ENCODE measurements at regions not wholly inside any gene's neighbourhood (a gene's known extent, or its start where the extent isn't known, plus 50 kb on each side); places are given as distances from the start of the nearest gene placed in this dataset.
A peak's percentile ranks its signal among the peaks of the same experiment; 100 is the strongest.
"Not testable (repeated sequence)": the region's sequence is repeated elsewhere in the genome, so short reads cannot be mapped to it uniquely, and the experiment has no call there.

DNA sequence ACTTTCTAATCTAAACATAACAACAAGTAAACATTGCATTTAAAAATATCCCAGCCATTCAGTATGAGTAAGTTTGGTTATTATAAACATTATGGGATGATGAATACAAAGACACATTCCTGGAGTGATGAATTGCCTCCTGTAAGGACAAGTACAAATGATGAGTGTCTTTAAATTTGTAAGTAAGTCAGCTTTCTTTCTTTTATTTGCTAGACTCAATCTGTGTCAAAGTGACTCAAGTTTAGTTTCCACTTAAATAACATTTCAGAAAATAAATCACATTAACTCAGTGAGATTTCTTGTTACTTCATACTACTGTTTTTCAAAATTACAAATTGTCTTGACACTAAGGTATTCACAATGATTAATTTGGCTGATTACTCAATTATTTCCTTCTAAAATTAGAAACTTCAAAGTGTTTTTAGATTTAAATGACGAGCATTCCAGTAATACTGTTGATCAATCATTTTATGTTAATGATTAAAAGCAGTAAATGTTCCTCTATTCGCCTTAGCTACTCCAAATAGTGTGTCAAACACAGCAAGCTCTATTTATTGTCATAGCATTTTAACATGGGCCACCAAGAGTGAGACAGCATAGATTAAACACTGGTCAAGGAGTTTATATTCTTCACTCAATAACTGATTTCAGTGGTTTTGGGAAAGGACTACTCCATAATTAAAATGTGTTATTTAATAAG, 658.0 kb upstream of the MDGA2 start:
- no peaks in the 10 kb centered on the region for H3K27me3 ChIP-seq
- H3K36me3 ChIP-seq = no peaks in the 10 kb centered on the region
- no peaks in the 10 kb centered on the region for H3K4me1 ChIP-seq
- H3K27ac ChIP-seq = no peak overlapping the region
- no peak overlapping the region for H3K4me3 ChIP-seq
- no peaks in the 10 kb centered on the region for H3K9me3 ChIP-seq (replicated peaks)
- no peak for DNase-seq

DNA sequence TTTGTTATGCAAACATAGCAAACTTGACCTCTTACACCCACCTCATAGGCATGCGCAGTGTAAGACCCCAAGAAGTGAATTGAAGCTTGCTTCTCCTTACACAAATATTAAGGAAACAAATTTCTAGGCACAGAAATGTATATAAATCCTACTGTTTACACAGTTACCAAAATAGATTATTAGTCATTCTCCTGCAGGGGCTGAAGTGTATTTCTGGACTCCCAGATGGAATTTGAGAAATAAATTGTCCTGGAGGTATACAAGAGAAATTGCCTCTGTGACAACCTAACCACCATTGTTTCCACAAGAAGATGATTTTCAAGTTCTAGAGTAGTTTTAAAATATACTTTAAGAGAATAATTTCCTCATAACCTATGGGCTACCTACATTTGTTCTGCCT, 656.0 kb upstream of the MDGA2 start:
- H3K36me3 ChIP-seq = no peaks in the 10 kb centered on the region
- no peak for DNase-seq
- no peak overlapping the region for H3K4me3 ChIP-seq
- H3K27me3 ChIP-seq = no peaks in the 10 kb centered on the region
- H3K9me3 ChIP-seq (replicated peaks) = no peaks in the 10 kb centered on the region
- no peak overlapping the region for H3K27ac ChIP-seq
- no peaks in the 10 kb centered on the region for H3K4me1 ChIP-seq

DNA sequence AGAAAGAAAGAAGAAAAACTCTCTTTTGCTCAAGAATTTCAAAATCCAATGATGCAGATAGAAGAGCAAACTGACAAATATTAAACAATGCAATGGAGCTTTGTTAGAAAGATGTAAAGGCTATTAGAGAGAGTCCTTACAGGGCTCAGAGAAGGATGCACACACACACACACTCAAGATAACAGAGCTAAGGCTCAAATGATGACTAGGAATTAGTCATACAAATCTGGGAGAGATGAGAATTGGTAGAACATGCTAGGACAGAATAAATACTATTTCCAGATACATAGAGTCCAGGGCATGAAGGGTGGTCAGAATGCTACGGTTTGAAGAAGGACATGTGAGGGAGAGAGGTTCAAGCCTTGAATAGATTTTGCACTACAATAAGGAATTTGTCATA, 650.1 kb upstream of the MDGA2 start:
- no peaks in the 10 kb centered on the region for H3K36me3 ChIP-seq
- no peak for DNase-seq
- no peaks in the 10 kb centered on the region for H3K27me3 ChIP-seq

DNA sequence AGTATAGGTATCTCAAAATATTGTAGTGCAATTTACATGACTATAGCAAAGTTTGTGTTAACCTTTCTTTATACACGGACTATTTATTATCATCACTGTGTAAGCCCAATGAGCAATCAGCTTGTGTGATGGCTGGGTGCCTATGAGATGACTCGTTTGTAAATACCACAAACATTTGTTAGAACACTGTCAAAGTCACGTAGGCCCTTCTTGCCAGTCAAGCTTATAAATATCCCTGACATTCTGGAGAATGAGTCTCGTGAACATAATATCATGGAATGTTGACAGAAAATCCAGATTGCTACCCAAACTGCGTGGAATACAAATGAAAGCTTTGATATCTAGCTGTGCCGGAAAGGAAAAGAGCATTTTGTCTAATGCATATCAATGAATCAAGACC, 648.3 kb upstream of the MDGA2 start:
- H3K27me3 ChIP-seq = no peaks in the 10 kb centered on the region
- H3K27ac ChIP-seq = no peak overlapping the region
- no peak overlapping the region for H3K4me3 ChIP-seq
- H3K9me3 ChIP-seq (replicated peaks) = no peaks in the 10 kb centered on the region
- H3K36me3 ChIP-seq = no peaks in the 10 kb centered on the region
- H3K4me1 ChIP-seq = 0 out of 2 replicates have a peak, but pooled peaks cover 2% of the 10 kb centered on the region
- DNase-seq = peak in 1 of 2 experiments; percentile 2

More for the DNA sequence above, 650.1 kb upstream of the MDGA2 start:
- Histone ChIP-seq H3K4me3 (no peak overlapping the region), H3K27ac (no peak overlapping the region), H3K4me1 (0 out of 2 replicates have a peak, but pooled peaks cover 2% of the 10 kb centered on the region), H3K9me3 (replicated peaks) (no peaks in the 10 kb centered on the region)

DNA sequence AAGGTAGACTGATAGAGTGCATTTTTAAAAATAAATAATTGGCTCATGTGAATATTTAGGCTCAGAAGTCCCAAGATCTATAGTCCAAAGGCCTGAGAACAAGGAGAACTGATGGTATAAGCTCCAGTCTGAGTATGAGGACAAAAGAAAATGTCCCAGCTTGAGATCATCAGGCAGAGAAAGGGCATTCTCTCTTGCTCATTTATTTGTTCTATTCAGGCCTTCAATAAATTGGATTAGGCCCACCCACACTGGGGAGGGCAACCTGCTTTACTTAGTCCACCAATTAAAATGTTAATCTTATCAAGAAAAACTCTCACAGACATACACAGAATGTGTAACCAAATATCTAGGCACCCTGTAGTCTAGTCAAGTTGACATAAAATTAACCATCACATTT, 644.4 kb upstream of the MDGA2 start:
- no peak for DNase-seq
- Histone ChIP-seq H3K27me3 (no peaks in the 10 kb centered on the region), H3K9me3 (replicated peaks) (no peaks in the 10 kb centered on the region), H3K4me1 (0 out of 2 replicates have a peak, but pooled peaks cover 2% of the 10 kb centered on the region), H3K36me3 (no peaks in the 10 kb centered on the region), H3K27ac (no peak overlapping the region), H3K4me3 (no peak overlapping the region)

DNA sequence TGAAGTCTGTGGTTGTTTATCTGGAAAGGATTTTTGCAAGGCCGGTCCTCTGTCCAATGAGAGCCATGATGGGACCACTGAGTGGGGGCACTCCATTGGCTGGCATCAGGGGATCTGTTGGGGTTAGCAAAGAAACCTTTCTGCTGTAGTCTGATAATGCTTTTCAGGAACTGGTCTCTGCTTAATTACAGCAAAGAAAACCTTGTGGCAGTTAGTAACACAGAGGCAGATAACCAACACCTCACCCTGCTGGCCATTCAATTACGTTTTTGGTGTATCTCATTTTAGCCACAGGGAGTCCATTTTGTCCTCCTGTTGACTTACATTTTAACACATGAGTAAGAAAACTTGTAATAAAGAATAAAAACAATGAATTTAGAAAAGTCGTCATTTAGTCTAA, 629.3 kb upstream of the MDGA2 start:
- no peaks in the 10 kb centered on the region for H3K4me1 ChIP-seq
- H3K9me3 ChIP-seq (replicated peaks) = no peaks in the 10 kb centered on the region
- no peaks in the 10 kb centered on the region for H3K27me3 ChIP-seq
- H3K36me3 ChIP-seq = no peaks in the 10 kb centered on the region
- no peak overlapping the region for H3K27ac ChIP-seq
- no peak for DNase-seq
- no peak overlapping the region for H3K4me3 ChIP-seq

DNA sequence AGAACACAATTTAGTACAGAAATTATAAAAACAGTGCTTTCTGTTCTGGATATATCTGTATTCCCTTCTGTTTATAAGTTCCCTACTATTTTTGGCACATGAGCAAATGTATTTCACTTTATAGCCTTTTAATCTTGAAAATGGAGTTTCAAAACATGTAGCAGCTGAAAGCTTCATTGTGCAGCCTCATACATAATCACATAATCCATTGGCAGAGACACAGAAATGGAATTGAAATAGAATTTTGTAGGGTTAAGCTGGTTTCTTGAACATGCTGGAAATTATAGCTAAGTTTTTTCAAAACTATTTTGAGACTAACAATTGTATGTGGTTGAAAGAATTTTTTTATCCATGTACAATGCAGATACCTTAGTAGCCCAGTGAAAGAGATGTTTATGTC, 614.3 kb upstream of the MDGA2 start:
- no peak overlapping the region for H3K4me3 ChIP-seq
- DNase-seq = peak in 1 of 2 experiments; percentile 14
- H3K36me3 ChIP-seq = no peaks in the 10 kb centered on the region

DNA sequence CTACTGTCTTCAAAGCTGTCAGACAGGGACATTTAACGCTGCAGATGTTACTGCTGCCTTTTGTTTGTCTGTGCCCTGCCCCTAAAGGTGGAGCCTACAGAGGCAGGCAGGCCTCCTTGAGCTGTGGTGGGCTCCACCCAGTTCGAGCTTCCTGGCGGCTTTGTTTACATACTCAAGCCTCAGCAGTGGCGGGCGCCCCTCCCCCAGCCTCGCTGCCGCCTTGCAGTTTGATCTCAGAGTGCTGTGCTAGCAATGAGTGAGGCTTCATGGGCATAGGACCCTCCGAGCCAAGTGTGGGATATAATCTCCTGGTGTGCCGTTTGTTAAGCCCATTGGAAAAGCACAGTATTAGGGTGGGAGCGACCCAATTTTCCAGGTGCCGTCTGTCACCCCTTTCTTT, 609.8 kb upstream of the MDGA2 start:
- DNase-seq; H3K36me3 ChIP-seq; H3K4me3 ChIP-seq; H3K27ac ChIP-seq; H3K9me3 ChIP-seq (replicated peaks); H3K27me3 ChIP-seq; H3K4me1 ChIP-seq: not testable (repeated sequence)

More for the DNA sequence above, 614.3 kb upstream of the MDGA2 start:
- no peaks in the 10 kb centered on the region for H3K27me3 ChIP-seq
- H3K27ac ChIP-seq = no peak overlapping the region
- H3K9me3 ChIP-seq (replicated peaks) = no peaks in the 10 kb centered on the region
- H3K4me1 ChIP-seq = no peaks in the 10 kb centered on the region

DNA sequence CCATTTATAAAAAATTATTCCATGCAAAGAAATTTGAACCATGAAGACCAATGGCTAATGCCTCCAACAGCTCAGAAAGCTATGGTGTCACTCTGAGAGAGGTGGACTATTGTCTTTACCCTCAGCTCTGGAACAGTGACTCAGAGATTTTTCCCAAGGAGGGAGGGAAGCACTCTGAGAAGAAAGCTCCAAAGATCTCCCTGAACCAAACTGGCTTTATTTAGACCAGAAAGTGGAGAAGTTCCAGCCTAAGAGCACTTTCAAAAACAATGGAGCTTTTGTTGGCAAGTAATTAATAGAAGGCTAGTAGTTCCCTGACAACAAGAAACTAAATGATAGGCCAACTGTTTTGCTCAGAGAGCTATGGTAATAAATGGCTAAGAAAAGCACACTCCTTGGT, 599.9 kb upstream of the MDGA2 start:
- Histone ChIP-seq H3K27me3 (no peaks in the 10 kb centered on the region), H3K27ac (no peak overlapping the region), H3K4me1 (no peaks in the 10 kb centered on the region), H3K4me3 (no peak overlapping the region), H3K36me3 (no peaks in the 10 kb centered on the region), H3K9me3 (replicated peaks) (no peaks in the 10 kb centered on the region)
- DNase-seq = peak in 1 of 2 experiments; percentile 47

DNA sequence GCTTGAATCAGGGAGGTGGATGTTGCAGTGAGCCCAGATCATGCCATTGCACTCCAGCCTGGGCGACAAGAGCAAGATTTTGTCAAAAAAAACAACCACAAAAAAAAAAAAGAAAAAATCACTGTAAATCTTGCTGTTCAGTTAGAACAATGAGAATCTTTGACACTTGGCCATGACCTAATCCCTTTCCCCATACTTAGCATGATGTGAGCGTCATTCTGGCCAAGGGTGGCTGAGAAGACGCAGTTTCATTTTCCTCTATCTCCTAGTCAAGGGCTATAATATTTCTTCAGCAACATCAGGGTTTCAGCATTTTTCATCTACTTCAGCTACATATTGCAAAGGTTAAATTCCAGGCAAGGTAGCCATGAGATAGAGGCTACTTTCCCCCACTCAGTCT, 599.4 kb upstream of the MDGA2 start:
- Histone ChIP-seq H3K4me3 (no peak overlapping the region), H3K9me3 (replicated peaks) (no peaks in the 10 kb centered on the region), H3K4me1 (no peaks in the 10 kb centered on the region), H3K36me3 (no peaks in the 10 kb centered on the region), H3K27ac (no peak overlapping the region), H3K27me3 (no peaks in the 10 kb centered on the region)
- no peak for DNase-seq

DNA sequence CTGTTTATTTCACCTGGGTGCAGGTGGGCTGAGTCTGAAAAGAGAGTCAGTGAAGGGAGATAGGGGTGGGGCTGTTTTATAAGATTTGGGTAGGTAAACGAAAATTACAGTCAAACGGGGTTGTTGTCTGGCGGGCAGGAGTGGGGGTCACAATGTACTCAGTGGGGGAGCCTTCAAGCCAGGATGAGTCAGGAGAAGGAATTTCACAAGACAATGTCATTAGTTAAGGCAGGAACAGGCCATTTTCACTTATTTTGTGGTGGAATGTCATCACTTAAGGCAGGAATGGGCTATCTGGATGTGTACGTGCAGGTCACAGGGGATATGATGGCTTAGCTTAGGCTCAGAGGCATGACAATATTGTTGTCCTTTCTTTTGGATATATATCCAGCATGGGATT, 592.5 kb upstream of the MDGA2 start:
- H3K36me3 ChIP-seq; H3K27me3 ChIP-seq; H3K4me1 ChIP-seq; H3K4me3 ChIP-seq; H3K9me3 ChIP-seq (replicated peaks); H3K27ac ChIP-seq; DNase-seq: not testable (repeated sequence)

DNA sequence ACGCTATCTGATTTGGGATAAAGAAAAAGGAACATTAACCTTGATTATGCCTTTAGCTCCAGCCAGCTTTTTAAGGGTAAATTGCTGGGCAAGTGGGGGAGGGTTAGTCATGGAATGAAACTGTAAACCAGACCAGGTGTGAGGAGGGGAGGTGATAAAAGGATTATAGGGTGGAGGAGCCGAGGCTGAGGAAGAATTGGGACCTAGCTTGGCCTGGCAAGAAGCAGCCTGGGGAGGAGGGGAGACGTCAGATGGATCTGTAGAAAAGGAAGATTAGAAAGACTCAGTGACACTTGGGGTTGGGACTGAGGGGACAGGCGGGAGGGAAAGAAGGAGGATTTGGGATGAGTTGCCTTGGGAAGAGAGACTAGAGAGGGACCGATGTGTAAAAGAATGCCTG, 590.8 kb upstream of the MDGA2 start:
- not testable (repeated sequence) for H3K36me3 ChIP-seq; H3K9me3 ChIP-seq (replicated peaks); H3K27ac ChIP-seq; H3K27me3 ChIP-seq; DNase-seq; H3K4me3 ChIP-seq; H3K4me1 ChIP-seq

DNA sequence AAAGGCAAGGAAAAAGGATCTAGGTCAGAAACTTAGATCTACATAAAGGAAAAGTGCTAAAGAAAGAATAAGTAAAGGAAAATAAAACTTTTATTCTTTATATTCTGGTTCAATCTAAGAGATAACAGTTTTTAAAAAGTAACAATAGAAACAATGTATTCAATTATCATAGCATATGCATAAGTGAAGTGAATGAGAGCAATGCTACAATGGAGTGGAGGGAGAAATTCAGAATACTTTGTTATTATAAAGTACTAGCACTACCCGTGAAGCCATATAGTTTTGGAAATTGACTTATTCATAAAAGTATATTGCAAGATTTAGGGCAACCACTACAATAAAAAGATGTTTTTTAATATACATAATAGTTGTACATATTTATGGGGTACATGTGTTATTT, 586.0 kb upstream of the MDGA2 start:
- no peaks in the 10 kb centered on the region for H3K36me3 ChIP-seq
- no peak overlapping the region for H3K27ac ChIP-seq
- DNase-seq = no peak
- H3K4me1 ChIP-seq = no peaks in the 10 kb centered on the region
- H3K27me3 ChIP-seq = no peaks in the 10 kb centered on the region
- H3K4me3 ChIP-seq = no peak overlapping the region
- no peaks in the 10 kb centered on the region for H3K9me3 ChIP-seq (replicated peaks)

DNA sequence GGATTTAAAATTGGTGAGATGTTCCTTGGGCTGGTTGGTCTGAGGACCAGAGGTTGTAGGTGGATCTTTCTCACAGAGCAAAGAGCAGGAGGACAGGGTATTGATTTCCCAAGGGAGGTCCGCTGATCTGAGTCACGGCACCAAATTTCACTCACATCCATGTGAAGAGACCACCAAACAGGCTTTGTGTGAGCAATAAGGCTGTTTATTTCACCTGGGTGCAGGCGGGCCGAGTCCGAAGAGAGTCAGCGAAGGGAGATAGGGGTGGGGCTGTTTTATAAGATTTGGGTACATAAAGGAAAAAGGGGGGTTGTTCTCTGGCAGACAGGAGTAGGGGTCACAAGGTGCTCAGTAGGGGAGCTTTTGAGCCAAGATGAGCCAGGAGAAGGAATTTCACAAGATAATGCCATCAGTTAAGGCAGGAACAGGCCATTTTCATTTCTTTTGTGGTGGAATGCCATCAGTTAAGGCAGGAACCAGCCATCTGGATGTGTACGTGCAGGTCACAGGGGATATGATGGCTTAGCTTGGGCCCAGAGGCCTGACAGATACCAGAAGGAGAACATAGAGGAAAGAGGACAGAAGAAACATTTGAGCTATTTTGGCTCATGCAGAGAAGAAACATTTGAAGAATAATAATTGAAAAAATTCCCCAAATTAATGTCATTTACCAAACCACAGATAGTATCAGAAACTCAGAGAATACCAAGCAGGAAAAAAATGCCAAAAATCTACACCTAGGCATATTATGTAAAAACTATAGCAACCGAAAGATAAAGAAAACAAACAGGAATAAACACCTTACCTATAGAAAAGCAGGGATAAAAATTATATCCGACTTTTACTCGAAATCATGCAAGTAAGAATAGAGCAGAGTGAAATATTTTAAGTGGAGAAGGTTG, 585.2 kb upstream of the MDGA2 start:
- H3K27ac ChIP-seq; H3K9me3 ChIP-seq (replicated peaks); H3K36me3 ChIP-seq; H3K4me3 ChIP-seq; H3K27me3 ChIP-seq; DNase-seq; H3K4me1 ChIP-seq: not testable (repeated sequence)

DNA sequence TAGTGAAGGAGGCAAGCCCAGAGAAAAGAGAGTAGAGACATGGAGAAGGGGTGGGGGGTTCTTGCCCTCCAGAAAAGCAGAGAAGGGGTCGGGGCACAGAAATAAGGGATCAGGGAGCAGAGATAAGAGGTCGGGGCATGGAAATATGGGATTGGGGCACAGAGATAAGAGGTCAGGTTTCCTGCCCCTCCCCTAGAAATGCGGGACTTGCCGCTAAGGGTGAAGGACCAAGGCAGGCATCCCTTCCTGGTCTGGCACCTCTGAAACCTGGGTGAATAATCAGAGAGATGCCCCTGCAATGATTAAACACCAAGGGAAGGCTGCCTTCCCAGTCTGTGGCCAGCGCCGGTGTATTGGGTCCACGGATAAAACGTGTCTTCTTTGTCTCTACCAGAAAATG, 584.5 kb upstream of the MDGA2 start:
- not testable (repeated sequence) for H3K27ac ChIP-seq; H3K4me1 ChIP-seq; H3K4me3 ChIP-seq; H3K27me3 ChIP-seq; H3K36me3 ChIP-seq; H3K9me3 ChIP-seq (replicated peaks); DNase-seq
